Adrenal gland (tissue), 9 donors: ENCODE measurements at regions not wholly inside any gene's neighbourhood (a gene's known extent, or its start where the extent isn't known, plus 50 kb on each side); places are given as distances from the start of the nearest gene placed in this dataset.

Experiments used
- DNase-seq, 7 donors: peaks; one replicate each; pipeline ENCODE4 v3.0.0-alpha.2; 2019 to 2020
- H3K27ac ChIP-seq, 5 donors: fragments of 200-600 bp; sonication (generic) in 4 of 5; 1 replicate in 3 of 5; 2 replicates in 2 of 5; pipeline versions ENCODE4 v1.5.1 to v1.8.0; 2016 to 2020; ENCODE audit warnings: mild to moderate bottlenecking in 1 of 5
- H3K27me3 ChIP-seq: fragments of 200-600 bp; 2 replicates; pipeline ENCODE4 v1.8.0; 2021
- H3K36me3 ChIP-seq, 2 donors: fragments of 200-600 bp; replicated peaks in 1 of 2; 1 replicate in 1 of 2; 2 replicates in 1 of 2; pipeline versions ENCODE4 v1.5.1 to v1.8.0; 2018 to 2022
- H3K4me1 ChIP-seq, 2 donors: fragments of 200-600 bp; replicated peaks in 1 of 2; 1 replicate in 1 of 2; 2 replicates in 1 of 2; pipeline versions ENCODE4 v1.5.1 to v1.8.0; 2018 to 2021
- H3K4me3 ChIP-seq, 4 donors: fragments of 200-600 bp; sonication (generic) in 3 of 4; one replicate each; pipeline ENCODE4 v1.5.1; 2016 to 2018
- H3K9me3 ChIP-seq, 3 donors: fragments of 200-600 bp; sonication (generic) in 1 of 3; replicated peaks in 1 of 3; 1 replicate in 2 of 3; 2 replicates in 1 of 3; pipeline versions ENCODE4 v1.5.1 to v1.8.0; 2016 to 2021
- POLR2A ChIP-seq, 2 donors: fragments of 450-650 bp; IDR thresholded peaks; one replicate each; pipeline ENCODE4 v1.6.1; 2017; ENCODE audit warnings: antibody characterized with exemption in 2 of 2, mild to moderate bottlenecking in 2 of 2, moderate library complexity in 1 of 2
- WGBS, 4 donors: extraction: QIAGEN DNeasy Blood & Tissue Kit in 2 of 4; methylation state at CpG; one replicate each; pipeline versions ENCODE4 v1.1.5 to v1.1.7; 2013 to 2017; 5-methylcytosine and 5-hydroxymethylcytosine counted together
- intact Hi-C, 2 donors: fragments of 100-400 bp; cut with DNase I; formaldehyde crosslinking; loops; one replicate each; pipeline versions ENCODE4 v1.14.1 to v1.15.0; 2022 to 2023
- TF ChIP-seq, protein P1 (sequence below), 6 experiments: fragments of 450-650 bp in 4 of 6; fragments of 200-600 bp in 2 of 6; sonication (generic) in 1 of 6; IDR thresholded peaks; 1 replicate in 5 of 6; 2 replicates in 1 of 6; pipeline versions ENCODE4 v1.5.1 to v1.8.0; 2016 to 2021; ENCODE audit warnings: antibody characterized with exemption in 6 of 6, mild to moderate bottlenecking in 2 of 6, moderate library complexity in 1 of 6
- donor health status: healthy with polysubstance abuse.
- donor health status: Bipolar disorder and iron deficiency.
- donor health status: DM: yes; HTN: yes; CAD: no.
- donor health status: DM: no; HTN: no; CAD: no.
- donor health status: DM: no; HTN: no; CAD: no.

- no peak for DNase-seq
- intact Hi-C loops = no loop called here
- H3K36me3 ChIP-seq = no peaks in the 10 kb centered on the region
- H3K27me3 ChIP-seq = no peaks in the 10 kb centered on the region
- no peak for TF ChIP-seq POLR2A (IDR thresholded peaks at IDR 0.05)
- no peak overlapping the region for H3K27ac ChIP-seq
- no peak overlapping the region for H3K4me3 ChIP-seq
- H3K9me3 ChIP-seq = no peaks in the 10 kb centered on the region
- no peaks in the 10 kb centered on the region for H3K4me1 ChIP-seq
- WGBS, 4 donors = 81 to 95% (median 87%) methylated on average over 2 of the region's 2 CpGs
Measured at GRCh38 chr1:58380345-58380744, 166.2 kb downstream of the OMA1 start.

- intact Hi-C loops = no loop called here
- DNase-seq = no peak
- TF ChIP-seq, protein P1, sequence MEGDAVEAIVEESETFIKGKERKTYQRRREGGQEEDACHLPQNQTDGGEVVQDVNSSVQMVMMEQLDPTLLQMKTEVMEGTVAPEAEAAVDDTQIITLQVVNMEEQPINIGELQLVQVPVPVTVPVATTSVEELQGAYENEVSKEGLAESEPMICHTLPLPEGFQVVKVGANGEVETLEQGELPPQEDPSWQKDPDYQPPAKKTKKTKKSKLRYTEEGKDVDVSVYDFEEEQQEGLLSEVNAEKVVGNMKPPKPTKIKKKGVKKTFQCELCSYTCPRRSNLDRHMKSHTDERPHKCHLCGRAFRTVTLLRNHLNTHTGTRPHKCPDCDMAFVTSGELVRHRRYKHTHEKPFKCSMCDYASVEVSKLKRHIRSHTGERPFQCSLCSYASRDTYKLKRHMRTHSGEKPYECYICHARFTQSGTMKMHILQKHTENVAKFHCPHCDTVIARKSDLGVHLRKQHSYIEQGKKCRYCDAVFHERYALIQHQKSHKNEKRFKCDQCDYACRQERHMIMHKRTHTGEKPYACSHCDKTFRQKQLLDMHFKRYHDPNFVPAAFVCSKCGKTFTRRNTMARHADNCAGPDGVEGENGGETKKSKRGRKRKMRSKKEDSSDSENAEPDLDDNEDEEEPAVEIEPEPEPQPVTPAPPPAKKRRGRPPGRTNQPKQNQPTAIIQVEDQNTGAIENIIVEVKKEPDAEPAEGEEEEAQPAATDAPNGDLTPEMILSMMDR (IDR thresholded peaks at IDR 0.05) = no peak
- no peak for TF ChIP-seq POLR2A (IDR thresholded peaks at IDR 0.05)
- Histone ChIP-seq H3K4me1 (no peaks in the 10 kb centered on the region), H3K36me3 (no peaks in the 10 kb centered on the region), H3K9me3 (no peaks in the 10 kb centered on the region), H3K27ac (no peak overlapping the region), H3K4me3 (no peak overlapping the region), H3K27me3 (no peaks in the 10 kb centered on the region)
Measured at GRCh38 chr1:58367217-58367616, 179.3 kb downstream of the OMA1 start.

DNA sequence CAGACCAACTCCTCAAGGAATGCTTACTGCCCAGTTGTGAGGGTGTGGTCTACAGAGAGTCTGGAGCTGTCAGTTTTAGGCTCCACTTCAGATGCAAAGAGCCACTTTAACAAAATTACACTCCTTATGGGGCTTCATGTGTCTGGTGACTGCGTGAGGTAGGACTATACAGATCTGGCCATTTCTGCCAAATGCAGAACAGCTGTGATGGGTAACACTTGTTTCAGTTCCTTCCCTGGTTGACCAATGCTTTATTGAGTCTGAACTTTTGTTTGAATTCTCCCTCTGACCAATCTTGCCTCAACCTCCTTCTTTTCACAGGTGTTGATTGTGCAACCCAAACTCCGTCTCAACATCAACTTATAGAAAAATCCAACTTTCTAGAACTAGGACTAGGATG lies 181.2 kb downstream of the OMA1 start:
- Histone ChIP-seq H3K27me3 (no peaks in the 10 kb centered on the region), H3K9me3 (no peaks in the 10 kb centered on the region), H3K36me3 (no peaks in the 10 kb centered on the region), H3K4me1 (no peaks in the 10 kb centered on the region), H3K27ac (no peak overlapping the region), H3K4me3 (no peak overlapping the region)
- intact Hi-C loops = no loop called here
- DNase-seq = no peak
- TF ChIP-seq, protein P1 (IDR thresholded peaks at IDR 0.05) = no peak
- TF ChIP-seq POLR2A (IDR thresholded peaks at IDR 0.05) = no peak
- WGBS, 4 donors = 80 to 95% (median 89%) methylated on average over 2 of the region's 2 CpGs

GRCh38 chr1:58363585-58363984 lies 182.9 kb downstream of the OMA1 start:
- H3K27ac ChIP-seq = no peak overlapping the region
- no peak for DNase-seq
- intact Hi-C loops = no loop called here
- H3K27me3 ChIP-seq = no peaks in the 10 kb centered on the region
- TF ChIP-seq, protein P1 (IDR thresholded peaks at IDR 0.05) = no peak
- no peak for TF ChIP-seq POLR2A (IDR thresholded peaks at IDR 0.05)
- H3K9me3 ChIP-seq = no peaks in the 10 kb centered on the region
- no peak overlapping the region for H3K4me3 ChIP-seq
- H3K4me1 ChIP-seq = no peaks in the 10 kb centered on the region
- 68 to 91% (median 78%) methylated on average over 3 of the region's 3 CpGs for WGBS, 4 donors
- H3K36me3 ChIP-seq = no peaks in the 10 kb centered on the region

GRCh38 chr1:58361134-58361533 lies 185.4 kb downstream of the OMA1 start:
- intact Hi-C loops = no loop called here
- 28 to 89% (median 45%) methylated on average over 2 of the region's 2 CpGs for WGBS, 4 donors
- TF ChIP-seq POLR2A (IDR thresholded peaks at IDR 0.05) = no peak
- TF ChIP-seq, protein P1 (IDR thresholded peaks at IDR 0.05) = no peak
- no peaks in the 10 kb centered on the region for H3K27me3 ChIP-seq
- no peak for DNase-seq
- no peaks in the 10 kb centered on the region for H3K9me3 ChIP-seq
- no peaks in the 10 kb centered on the region for H3K4me1 ChIP-seq
- H3K27ac ChIP-seq = no peak overlapping the region
- no peaks in the 10 kb centered on the region for H3K36me3 ChIP-seq
- H3K4me3 ChIP-seq = no peak overlapping the region
